Ectodermal cell (in vitro differentiated cells): ENCODE measurements at regions not wholly inside any gene's neighbourhood (a gene's known extent, or its start where the extent isn't known, plus 50 kb on each side); places are given as distances from the start of the nearest gene placed in this dataset.

Experiments
- H3K27ac ChIP-seq: 2 replicates; pipeline ENCODE4 v1.7.0; 2013; ENCODE audit warnings: mild to moderate bottlenecking, low read depth, low read length; ENCODE audit not compliant: insufficient read depth, poor library complexity, severe bottlenecking
- H3K27me3 ChIP-seq: 2 replicates; pipeline ENCODE4 v1.7.0; 2013; ENCODE audit warnings: mild to moderate bottlenecking, low read length; ENCODE audit not compliant: insufficient read depth, control insufficient read depth, poor library complexity, severe bottlenecking
- H3K36me3 ChIP-seq: one replicate; pipeline ENCODE4 v1.7.0; 2013; ENCODE audit warnings: low read length; ENCODE audit not compliant: control insufficient read depth, insufficient read depth
- H3K4me1 ChIP-seq: one replicate; pipeline ENCODE4 v1.7.0; 2013; ENCODE audit warnings: low read length; ENCODE audit not compliant: control insufficient read depth, insufficient read depth
- H3K4me3 ChIP-seq: 2 replicates; pipeline ENCODE4 v1.7.0; 2013; ENCODE audit warnings: low read depth, low read length, control low read depth; ENCODE audit not compliant: insufficient read depth
- H3K9me3 ChIP-seq: 2 replicates; pipeline ENCODE4 v1.7.0; 2013; ENCODE audit warnings: mild to moderate bottlenecking, low read length, moderate library complexity; ENCODE audit not compliant: control insufficient read depth
- WGBS, 2 experiments: methylation state at CpG; one replicate each; pipeline ENCODE4 v1.1.7; 2013; ENCODE audit warnings: missing lambda C conversion rate in 2 of 2; 5-methylcytosine and 5-hydroxymethylcytosine counted together

GRCh38 chr12:124144531-124145194 is 150.2 kb upstream of the RFLNA start:
- H3K4me1 ChIP-seq = peaks cover 17% of the 10 kb centered on the region
- H3K4me3 ChIP-seq = no peak overlapping the region
- H3K27ac ChIP-seq = no peak overlapping the region
- WGBS, 2 experiments = 94% methylated on average over 9 of the region's 9 CpGs
- no peaks in the 10 kb centered on the region for H3K36me3 ChIP-seq
- no peaks in the 10 kb centered on the region for H3K9me3 ChIP-seq
- H3K27me3 ChIP-seq = no peaks in the 10 kb centered on the region

GRCh38 chr12:124147027-124147426 is 147.9 kb upstream of the RFLNA start:
- Histone ChIP-seq H3K36me3 (no peaks in the 10 kb centered on the region), H3K27me3 (no peaks in the 10 kb centered on the region), H3K9me3 (no peaks in the 10 kb centered on the region), H3K4me1 (peaks cover 4% of the 10 kb centered on the region), H3K4me3 (no peak overlapping the region), H3K27ac (no peak overlapping the region)
- 93 to 94% methylated on average over 2 of the region's 2 CpGs for WGBS, 2 experiments

GRCh38 chr12:124147575-124147974 is 147.3 kb upstream of the RFLNA start:
- Histone ChIP-seq H3K4me3 (no peak overlapping the region), H3K36me3 (no peaks in the 10 kb centered on the region), H3K9me3 (no peaks in the 10 kb centered on the region), H3K27ac (no peak overlapping the region), H3K27me3 (no peaks in the 10 kb centered on the region), H3K4me1 (peaks cover 4% of the 10 kb centered on the region)
- 68 to 72% methylated on average over 6 of the region's 6 CpGs for WGBS, 2 experiments

DNA sequence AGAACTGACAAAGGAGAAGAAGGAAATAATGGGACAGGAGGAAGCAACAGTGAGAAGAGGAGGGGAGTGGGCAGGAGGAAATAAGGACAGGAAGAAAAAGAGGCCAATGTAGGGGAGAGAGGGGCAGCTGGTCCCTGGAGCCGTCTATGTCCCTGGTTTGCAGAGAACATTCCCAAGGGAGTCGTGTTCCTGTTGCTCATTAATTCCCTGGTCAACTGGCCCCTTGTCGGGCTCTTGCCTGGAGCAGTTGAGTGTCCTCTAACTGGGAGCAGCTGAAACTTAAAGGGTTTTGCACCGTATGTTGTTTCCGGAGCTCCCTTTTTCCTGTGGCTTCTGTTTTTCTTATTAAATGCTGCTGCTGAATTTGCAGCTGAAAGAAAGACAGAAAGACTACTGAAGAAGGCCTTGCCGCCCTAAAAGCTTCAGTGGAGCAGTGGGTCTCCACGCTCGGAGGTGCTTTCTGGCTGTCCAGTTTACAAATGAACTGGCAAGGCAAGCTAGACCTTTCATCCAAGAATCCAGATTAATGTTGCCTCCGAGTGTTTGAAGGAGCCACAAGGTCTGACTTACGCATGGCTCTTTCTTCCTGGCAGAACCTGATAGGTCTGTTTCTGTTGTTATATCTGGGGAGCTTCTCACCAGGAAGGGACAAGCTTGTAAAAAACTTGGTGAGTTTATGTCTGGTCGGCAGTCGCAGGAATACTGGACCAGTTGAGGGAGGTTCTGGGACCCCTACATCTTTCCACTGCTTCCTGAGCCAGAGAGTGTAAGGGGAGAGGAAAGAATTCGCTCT is 146.2 kb upstream of the RFLNA start:
- H3K27ac ChIP-seq = no peak overlapping the region
- no peaks in the 10 kb centered on the region for H3K36me3 ChIP-seq
- 77 to 79% methylated on average over 13 of the region's 13 CpGs for WGBS, 2 experiments
- H3K4me3 ChIP-seq = no peak overlapping the region
- peaks cover 4% of the 10 kb centered on the region for H3K4me1 ChIP-seq
- no peaks in the 10 kb centered on the region for H3K9me3 ChIP-seq
- no peaks in the 10 kb centered on the region for H3K27me3 ChIP-seq

GRCh38 chr12:124149287-124149686 is 145.6 kb upstream of the RFLNA start:
- Histone ChIP-seq H3K27me3 (no peaks in the 10 kb centered on the region), H3K27ac (no peak overlapping the region), H3K4me1 (peaks cover 4% of the 10 kb centered on the region), H3K4me3 (no peak overlapping the region), H3K36me3 (no peaks in the 10 kb centered on the region), H3K9me3 (no peaks in the 10 kb centered on the region)
- 94 to 96% methylated on average over 7 of the region's 7 CpGs for WGBS, 2 experiments

DNA sequence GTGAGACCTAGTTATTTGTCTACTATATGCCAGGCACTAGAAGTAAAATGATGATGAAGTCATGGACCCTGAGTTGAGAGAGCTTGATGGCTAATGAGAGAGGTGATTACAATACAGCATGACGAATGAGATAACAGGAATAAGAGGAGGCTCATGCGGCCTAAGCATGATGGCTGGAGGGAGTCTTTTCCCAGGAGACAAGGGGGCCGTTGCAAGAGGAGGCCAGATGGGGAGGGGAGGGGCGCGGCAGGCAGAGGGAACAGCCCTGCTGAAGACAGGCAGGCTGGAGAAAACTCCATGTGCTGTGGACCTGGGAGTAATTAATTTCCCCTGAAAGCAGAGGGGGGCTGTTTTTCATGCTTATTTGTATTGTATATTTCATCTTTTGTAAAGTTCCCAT is 144.7 kb upstream of the RFLNA start:
- Histone ChIP-seq H3K27ac (no peak overlapping the region), H3K27me3 (no peaks in the 10 kb centered on the region), H3K4me3 (no peak overlapping the region), H3K36me3 (no peaks in the 10 kb centered on the region), H3K4me1 (peaks cover 4% of the 10 kb centered on the region), H3K9me3 (no peaks in the 10 kb centered on the region)
- WGBS, 2 experiments = 65 to 71% methylated on average over 5 of the region's 5 CpGs

GRCh38 chr12:124151583-124151982 is 143.3 kb upstream of the RFLNA start:
- Histone ChIP-seq H3K27ac (no peak overlapping the region), H3K36me3 (no peaks in the 10 kb centered on the region), H3K9me3 (no peaks in the 10 kb centered on the region), H3K27me3 (no peaks in the 10 kb centered on the region), H3K4me1 (peaks cover 4% of the 10 kb centered on the region), H3K4me3 (no peak overlapping the region)
- 56 to 57% methylated on average over 5 of the region's 5 CpGs for WGBS, 2 experiments

DNA sequence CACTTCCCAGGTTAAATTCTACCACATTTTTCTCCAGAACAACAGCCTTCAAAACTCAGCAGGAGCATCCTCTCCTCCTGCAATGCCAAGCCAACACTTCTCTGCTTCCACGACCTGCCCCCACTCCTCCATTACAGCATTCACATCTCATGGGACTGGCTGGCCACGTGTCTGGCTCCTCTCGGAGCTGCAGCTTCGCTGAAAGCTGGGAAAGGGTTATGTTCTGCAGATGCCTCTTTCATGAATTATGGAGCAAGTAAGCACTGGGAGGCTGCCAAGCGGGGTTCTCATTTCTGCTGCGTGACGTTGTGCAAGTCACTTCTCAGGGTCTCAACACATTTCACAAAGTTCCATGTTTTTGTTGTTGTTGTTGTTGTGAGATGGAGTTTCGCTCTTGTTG is 142.2 kb upstream of the RFLNA start:
- H3K27ac ChIP-seq = no peak overlapping the region
- WGBS, 2 experiments = 86 to 87% methylated on average over 8 of the region's 8 CpGs
- no peaks in the 10 kb centered on the region for H3K27me3 ChIP-seq
- H3K4me1 ChIP-seq = peaks cover 2% of the 10 kb centered on the region
- no peak overlapping the region for H3K4me3 ChIP-seq
- no peaks in the 10 kb centered on the region for H3K36me3 ChIP-seq
- H3K9me3 ChIP-seq = no peaks in the 10 kb centered on the region

DNA sequence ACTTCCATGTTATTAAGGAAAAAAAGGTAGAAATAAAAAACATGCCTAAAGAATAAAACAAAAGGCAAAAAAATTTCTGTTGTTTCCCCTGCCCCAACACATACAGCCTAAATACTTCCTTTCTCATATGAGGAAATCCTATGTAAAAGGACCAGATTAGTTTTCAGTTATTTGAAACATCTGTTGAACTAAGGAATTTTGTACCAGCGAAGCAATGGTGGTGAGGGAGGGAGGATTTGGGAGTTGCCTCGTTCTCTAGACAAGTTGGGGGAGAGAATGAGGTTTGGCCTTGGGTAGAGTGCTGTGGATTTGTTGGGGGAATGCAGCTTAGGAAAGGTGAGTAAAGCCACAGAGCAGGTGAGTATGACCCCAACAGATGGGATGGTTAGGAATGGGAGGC is 141.5 kb upstream of the RFLNA start:
- no peaks in the 10 kb centered on the region for H3K9me3 ChIP-seq
- no peak overlapping the region for H3K27ac ChIP-seq
- H3K4me1 ChIP-seq = peaks cover 8% of the 10 kb centered on the region
- H3K4me3 ChIP-seq = no peak overlapping the region
- H3K27me3 ChIP-seq = no peaks in the 10 kb centered on the region
- H3K36me3 ChIP-seq = no peaks in the 10 kb centered on the region
- WGBS, 2 experiments = 94 to 97% methylated on average over 2 of the region's 2 CpGs

DNA sequence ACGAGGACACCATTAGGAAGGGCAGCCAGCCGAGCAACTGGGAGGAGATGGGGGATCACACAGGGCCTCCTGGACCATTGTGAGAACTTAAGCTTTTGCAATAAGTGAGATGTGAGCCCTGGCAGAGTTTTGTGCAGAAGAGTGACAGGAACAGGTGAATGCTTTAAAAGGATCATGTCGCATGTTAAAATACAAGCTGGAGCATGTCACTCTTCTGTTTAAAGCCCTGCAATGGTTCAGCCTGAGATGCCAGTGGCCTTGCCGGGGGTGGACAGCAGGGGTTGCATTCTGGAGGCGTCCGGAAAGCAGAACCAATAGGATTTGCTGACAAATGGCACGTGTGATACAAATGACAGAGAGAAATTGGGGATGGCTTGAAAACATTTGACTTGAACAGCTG is 137.5 kb upstream of the RFLNA start:
- Histone ChIP-seq H3K27me3 (no peaks in the 10 kb centered on the region), H3K9me3 (no peaks in the 10 kb centered on the region), H3K27ac (no peak overlapping the region), H3K4me3 (no peak overlapping the region), H3K4me1 (peaks cover 19% of the 10 kb centered on the region), H3K36me3 (no peaks in the 10 kb centered on the region)
- WGBS, 2 experiments = 63 to 69% methylated on average over 7 of the region's 7 CpGs
